ENCODE measurements at regions not wholly inside any gene's neighbourhood (a gene's known extent, or its start where the extent isn't known, plus 50 kb on each side); places are given as distances from the start of the nearest gene placed in this dataset.

GRCh38 chr1:80755944-80756343, 1044.8 kb upstream of the ADGRL2 start:
- no peak for TF ChIP-seq CTCF (IDR thresholded peaks at IDR 0.05)
- Mint-ChIP-seq H3K4me3 (ENCODE audit: unreplicated experiment) (no peak overlapping the region), H3K4me1 (ENCODE audit: unreplicated experiment) (peaks cover 3% of the 10 kb centered on the region), H3K9me3 (ENCODE audit: unreplicated experiment) (peaks cover 10% of the 10 kb centered on the region), H3K36me3 (ENCODE audit: unreplicated experiment) (no peaks in the 10 kb centered on the region), H3K27ac (ENCODE audit: unreplicated experiment) (no peak overlapping the region), H3K27me3 (ENCODE audit: unreplicated experiment) (no peaks in the 10 kb centered on the region)
- DNase-seq (ENCODE audit: extremely low spot score, unreplicated experiment): no peak

GRCh38 chr1:80751204-80751603, 1049.5 kb upstream of the ADGRL2 start:
- H3K4me3 Mint-ChIP-seq (ENCODE audit: unreplicated experiment): no peak overlapping the region
- no peak for TF ChIP-seq CTCF (IDR thresholded peaks at IDR 0.05)
- no peak for DNase-seq (ENCODE audit: extremely low spot score, unreplicated experiment)
- H3K36me3 Mint-ChIP-seq (ENCODE audit: unreplicated experiment): no peaks in the 10 kb centered on the region
- H3K27ac Mint-ChIP-seq (ENCODE audit: unreplicated experiment): no peak overlapping the region
- H3K4me1 Mint-ChIP-seq (ENCODE audit: unreplicated experiment): no peaks in the 10 kb centered on the region
- no peaks in the 10 kb centered on the region for H3K27me3 Mint-ChIP-seq (ENCODE audit: unreplicated experiment)
- H3K9me3 Mint-ChIP-seq (ENCODE audit: unreplicated experiment): peaks cover 16% of the 10 kb centered on the region

- H3K9me3 Mint-ChIP-seq (ENCODE audit: unreplicated experiment): peaks cover 13% of the 10 kb centered on the region
- TF ChIP-seq CTCF (IDR thresholded peaks at IDR 0.05): no peak
- no peak for DNase-seq (ENCODE audit: extremely low spot score, unreplicated experiment)
- no peaks in the 10 kb centered on the region for H3K4me1 Mint-ChIP-seq (ENCODE audit: unreplicated experiment)
- H3K27me3 Mint-ChIP-seq (ENCODE audit: unreplicated experiment): no peaks in the 10 kb centered on the region
- peaks cover 3% of the 10 kb centered on the region for H3K36me3 Mint-ChIP-seq (ENCODE audit: unreplicated experiment)
- no peak overlapping the region for H3K27ac Mint-ChIP-seq (ENCODE audit: unreplicated experiment)
- H3K4me3 Mint-ChIP-seq (ENCODE audit: unreplicated experiment): no peak overlapping the region
Measured at GRCh38 chr1:80731241-80731894, 1069.4 kb upstream of the ADGRL2 start.

GRCh38 chr1:80722611-80723010, 1078.1 kb upstream of the ADGRL2 start:
- TF ChIP-seq CTCF (IDR thresholded peaks at IDR 0.05): no peak

GRCh38 chr1:80706526-80706925, 1094.2 kb upstream of the ADGRL2 start:
- Mint-ChIP-seq H3K36me3 (ENCODE audit: unreplicated experiment) (no peaks in the 10 kb centered on the region), H3K4me3 (ENCODE audit: unreplicated experiment) (no peak overlapping the region), H3K9me3 (ENCODE audit: unreplicated experiment) (peaks cover 4% of the 10 kb centered on the region), H3K27ac (ENCODE audit: unreplicated experiment) (no peak overlapping the region), H3K27me3 (ENCODE audit: unreplicated experiment) (no peaks in the 10 kb centered on the region), H3K4me1 (ENCODE audit: unreplicated experiment) (no peaks in the 10 kb centered on the region)
- no peak for DNase-seq (ENCODE audit: extremely low spot score, unreplicated experiment)
- TF ChIP-seq CTCF (IDR thresholded peaks at IDR 0.05): no peak

More at GRCh38 chr1:80722611-80723010, 1078.1 kb upstream of the ADGRL2 start:
- Mint-ChIP-seq H3K36me3 (ENCODE audit: unreplicated experiment) (no peaks in the 10 kb centered on the region), H3K4me3 (ENCODE audit: unreplicated experiment) (no peak overlapping the region), H3K9me3 (ENCODE audit: unreplicated experiment) (peaks cover 7% of the 10 kb centered on the region), H3K4me1 (ENCODE audit: unreplicated experiment) (peaks cover 7% of the 10 kb centered on the region), H3K27ac (ENCODE audit: unreplicated experiment) (no peak overlapping the region), H3K27me3 (ENCODE audit: unreplicated experiment) (no peaks in the 10 kb centered on the region)
- DNase-seq (ENCODE audit: extremely low spot score, unreplicated experiment): no peak
